Tibial nerve (tissue), 4 donors: ENCODE measurements at regions not wholly inside any gene's neighbourhood (a gene's known extent, or its start where the extent isn't known, plus 50 kb on each side); places are given as distances from the start of the nearest gene placed in this dataset.

Experiments
- CTCF ChIP-seq, 5 experiments: fragments of 200-600 bp in 3 of 5; fragments of 450-650 bp in 2 of 5; sonication (generic) in 3 of 5; IDR thresholded peaks; one replicate each; pipeline ENCODE4 v1.5.1; 2016 to 2019; ENCODE audit warnings: antibody characterized with exemption in 5 of 5, mild to moderate bottlenecking in 3 of 5, moderate library complexity in 2 of 5
- EP300 ChIP-seq, 2 donors: sonication (generic); formaldehyde crosslinking; IDR thresholded peaks; one replicate each; pipeline ENCODE4 v1.6.1; 2017; ENCODE audit warnings: antibody characterized with exemption in 2 of 2, mild to moderate bottlenecking in 1 of 2
- POLR2A ChIP-seq, 2 donors: fragments of 450-650 bp; IDR thresholded peaks; one replicate each; pipeline ENCODE4 v1.6.1; 2017; ENCODE audit warnings: antibody characterized with exemption in 2 of 2, mild to moderate bottlenecking in 2 of 2, moderate library complexity in 2 of 2

GRCh38 chr6:97361286-97361685 lies 78.3 kb upstream of the MMS22L start:
- TF ChIP-seq CTCF (IDR thresholded peaks at IDR 0.05) (no peak), POLR2A (IDR thresholded peaks at IDR 0.05) (no peak), EP300 (IDR thresholded peaks at IDR 0.05) (no peak)
